ENCODE measurements at regions not wholly inside any gene's neighbourhood (a gene's known extent, or its start where the extent isn't known, plus 50 kb on each side); places are given as distances from the start of the nearest gene placed in this dataset.
A peak's percentile ranks its signal among the peaks of the same experiment; 100 is the strongest.

DNA sequence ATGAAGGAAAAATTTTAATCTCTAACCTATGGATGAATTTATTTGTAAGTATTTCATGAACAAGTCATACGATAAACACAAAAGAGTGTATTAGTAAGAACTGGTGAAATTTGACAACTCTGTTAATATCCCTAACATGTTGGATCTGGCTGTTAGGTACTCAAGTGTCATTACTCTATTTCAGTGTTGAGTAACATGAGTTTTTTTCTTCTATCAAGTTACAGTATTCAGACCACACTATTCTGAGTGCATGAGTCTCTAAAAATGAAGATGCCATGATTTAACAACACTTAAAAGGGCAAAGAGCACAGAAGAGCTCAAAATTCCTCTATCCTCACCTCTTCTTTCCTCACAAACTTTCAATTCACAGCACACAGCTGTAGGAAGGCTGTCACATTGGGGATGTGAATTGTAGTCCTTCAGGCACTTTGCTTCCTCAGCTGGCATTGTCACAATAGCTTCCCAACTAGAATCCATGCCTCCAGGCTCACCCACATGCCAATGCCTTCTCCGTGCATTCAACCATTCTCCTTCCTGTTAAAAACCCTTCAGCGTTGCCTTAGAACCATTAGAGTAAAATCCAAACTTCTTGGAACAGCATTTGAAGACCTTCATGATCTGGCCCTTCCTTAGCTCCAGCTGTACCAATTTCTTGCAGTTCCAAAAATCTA, 73.7 kb upstream of the DBX2 start:
- DNase-seq = no peak

DNA sequence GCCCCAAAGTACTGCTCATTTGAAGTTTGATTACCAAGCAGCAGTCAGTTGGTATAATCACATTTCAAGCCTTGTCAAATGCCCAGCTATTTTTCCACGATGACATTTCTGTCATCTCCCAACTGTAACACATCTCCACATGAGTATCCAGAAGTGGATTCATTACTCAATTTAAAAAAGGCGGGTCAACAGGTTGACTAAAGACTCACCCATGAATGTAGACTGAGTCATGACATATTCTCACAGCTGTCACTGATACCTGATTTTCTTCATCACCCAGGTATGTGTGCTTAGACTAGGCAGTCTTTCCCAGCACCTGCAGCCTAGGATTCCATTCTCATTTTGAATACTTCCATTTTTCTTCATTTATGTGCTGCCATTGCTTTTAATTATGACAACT, 75.1 kb upstream of the DBX2 start:
- H3K36me3 ChIP-seq = no peaks in the 10 kb centered on the region
- H3K27ac ChIP-seq = no peak overlapping the region
- no peaks in the 10 kb centered on the region for H3K4me1 ChIP-seq
- H3K27me3 ChIP-seq = no peaks in the 10 kb centered on the region
- ATAC-seq (ENCODE audit: low FRiP score in 2 of 2) = no peak
- TF ChIP-seq EP300 (IDR thresholded peaks at IDR 0.05) (no peak), POLR2AphosphoS5 (IDR thresholded peaks at IDR 0.05) (no peak), POLR2A (IDR thresholded peaks at IDR 0.05) (no peak)
- TF ChIP-seq, protein P1, sequence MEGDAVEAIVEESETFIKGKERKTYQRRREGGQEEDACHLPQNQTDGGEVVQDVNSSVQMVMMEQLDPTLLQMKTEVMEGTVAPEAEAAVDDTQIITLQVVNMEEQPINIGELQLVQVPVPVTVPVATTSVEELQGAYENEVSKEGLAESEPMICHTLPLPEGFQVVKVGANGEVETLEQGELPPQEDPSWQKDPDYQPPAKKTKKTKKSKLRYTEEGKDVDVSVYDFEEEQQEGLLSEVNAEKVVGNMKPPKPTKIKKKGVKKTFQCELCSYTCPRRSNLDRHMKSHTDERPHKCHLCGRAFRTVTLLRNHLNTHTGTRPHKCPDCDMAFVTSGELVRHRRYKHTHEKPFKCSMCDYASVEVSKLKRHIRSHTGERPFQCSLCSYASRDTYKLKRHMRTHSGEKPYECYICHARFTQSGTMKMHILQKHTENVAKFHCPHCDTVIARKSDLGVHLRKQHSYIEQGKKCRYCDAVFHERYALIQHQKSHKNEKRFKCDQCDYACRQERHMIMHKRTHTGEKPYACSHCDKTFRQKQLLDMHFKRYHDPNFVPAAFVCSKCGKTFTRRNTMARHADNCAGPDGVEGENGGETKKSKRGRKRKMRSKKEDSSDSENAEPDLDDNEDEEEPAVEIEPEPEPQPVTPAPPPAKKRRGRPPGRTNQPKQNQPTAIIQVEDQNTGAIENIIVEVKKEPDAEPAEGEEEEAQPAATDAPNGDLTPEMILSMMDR (IDR thresholded peaks at IDR 0.05) = no peak
- H3K9me3 ChIP-seq = no peaks in the 10 kb centered on the region
- WGBS, 2 donors = 82 to 88% methylated on average over 2 of the region's 2 CpGs
- H3K4me3 ChIP-seq = no peak overlapping the region
- no peak for DNase-seq

More for the DNA sequence above, 73.7 kb upstream of the DBX2 start:
- no peak overlapping the region for H3K4me3 ChIP-seq
- H3K9me3 ChIP-seq = no peaks in the 10 kb centered on the region
- no peaks in the 10 kb centered on the region for H3K4me1 ChIP-seq
- H3K27ac ChIP-seq = no peak overlapping the region
- ATAC-seq (ENCODE audit: low FRiP score in 2 of 2) = no peak
- WGBS, 2 donors = 69 to 74% methylated on average over 3 of the region's 3 CpGs
- TF ChIP-seq POLR2A (IDR thresholded peaks at IDR 0.05) = no peak
- TF ChIP-seq EP300 (IDR thresholded peaks at IDR 0.05) = no peak
- TF ChIP-seq POLR2AphosphoS5 (IDR thresholded peaks at IDR 0.05) = no peak
- TF ChIP-seq, protein P1 (IDR thresholded peaks at IDR 0.05) = no peak
- H3K27me3 ChIP-seq = no peaks in the 10 kb centered on the region
- H3K36me3 ChIP-seq = no peaks in the 10 kb centered on the region

DNA sequence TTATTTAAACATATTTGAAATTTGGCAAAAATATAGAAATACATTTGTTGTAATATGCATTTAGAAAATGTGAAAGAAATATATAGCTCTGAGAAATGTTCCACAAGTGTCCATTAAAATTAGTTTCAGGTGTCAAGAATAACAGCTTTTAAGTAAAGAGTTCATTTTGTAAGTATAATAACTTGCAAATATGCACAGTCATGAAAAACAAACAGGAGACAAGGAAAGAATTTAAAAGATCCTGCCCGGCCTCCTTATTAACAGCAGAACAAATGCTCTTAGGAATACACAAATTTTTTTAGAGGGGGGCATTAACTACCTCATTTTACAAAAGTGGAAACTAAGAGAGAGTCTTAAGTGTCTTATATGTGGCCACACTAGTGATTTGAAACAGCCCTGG, 77.7 kb upstream of the DBX2 start:
- ATAC-seq (ENCODE audit: low FRiP score in 2 of 2) (no peak), DNase-seq (no peak)
- no peaks in the 10 kb centered on the region for H3K9me3 ChIP-seq
- 65 to 66% methylated on average over 1 of the region's 1 CpG for WGBS, 2 donors
- no peak overlapping the region for H3K27ac ChIP-seq
- no peaks in the 10 kb centered on the region for H3K36me3 ChIP-seq
- TF ChIP-seq, protein P1 (IDR thresholded peaks at IDR 0.05) = no peak
- no peak for TF ChIP-seq POLR2AphosphoS5 (IDR thresholded peaks at IDR 0.05)
- no peak overlapping the region for H3K4me3 ChIP-seq
- H3K27me3 ChIP-seq = no peaks in the 10 kb centered on the region
- no peaks in the 10 kb centered on the region for H3K4me1 ChIP-seq

DNA sequence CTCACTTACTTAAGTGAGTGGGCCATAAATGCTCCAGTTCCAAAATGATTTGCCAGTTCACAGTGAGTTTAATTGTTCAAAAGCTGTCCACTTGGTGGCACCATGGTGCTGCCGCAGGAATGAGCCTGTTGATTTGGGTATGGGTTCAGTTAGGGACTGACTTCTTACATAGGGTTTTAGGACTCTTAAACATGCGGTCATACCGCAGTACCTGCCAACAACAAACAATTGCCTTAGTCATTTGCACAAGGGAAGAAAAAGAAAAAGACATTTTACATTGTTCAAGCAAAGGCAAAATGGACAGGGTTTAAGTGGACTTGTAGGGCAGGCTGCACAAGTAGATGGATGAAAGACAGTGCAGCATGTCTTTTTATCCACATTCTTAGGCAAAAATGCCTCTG, 80.0 kb upstream of the DBX2 start:
- Histone ChIP-seq H3K4me3 (no peak overlapping the region), H3K9me3 (no peaks in the 10 kb centered on the region), H3K36me3 (no peaks in the 10 kb centered on the region), H3K27ac (no peak overlapping the region), H3K4me1 (no peaks in the 10 kb centered on the region), H3K27me3 (no peaks in the 10 kb centered on the region)
- ATAC-seq (ENCODE audit: low FRiP score in 2 of 2) (peak; percentile 65 to 76), DNase-seq (peak in 1 of 2 donors; percentile 30)
- 0 to 5% methylated on average over 3 of the region's 3 CpGs for WGBS, 2 donors
- TF ChIP-seq EP300 (IDR thresholded peaks at IDR 0.05) (no peak), POLR2A (IDR thresholded peaks at IDR 0.05) (no peak)
- TF ChIP-seq, protein P1 (IDR thresholded peaks at IDR 0.05) = peak in 5 of 6 experiments; percentile 7 to 45 (median 44)

DNA sequence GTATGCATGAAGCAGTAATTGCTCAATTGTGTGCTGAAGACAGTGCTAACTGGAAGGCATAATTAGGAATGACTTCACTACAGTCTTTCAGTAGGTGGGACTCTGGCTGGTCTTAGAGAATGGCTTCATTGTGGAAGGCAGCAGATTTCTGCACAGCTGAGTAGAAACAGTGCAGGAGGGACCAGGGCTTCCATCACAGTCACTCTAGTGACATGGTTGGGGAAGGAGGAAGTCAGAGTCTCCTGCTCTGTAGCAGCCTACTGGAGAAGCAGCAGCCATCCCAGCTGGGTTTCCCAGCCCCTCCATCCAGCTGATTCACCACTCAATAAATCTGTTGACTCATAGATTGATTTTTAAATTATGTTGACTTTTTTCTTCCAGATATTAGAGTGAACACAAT, 80.6 kb upstream of the DBX2 start:
- Histone ChIP-seq H3K27ac (no peak overlapping the region), H3K4me3 (no peak overlapping the region), H3K4me1 (no peaks in the 10 kb centered on the region), H3K9me3 (no peaks in the 10 kb centered on the region), H3K36me3 (no peaks in the 10 kb centered on the region), H3K27me3 (no peaks in the 10 kb centered on the region)
- no peak for DNase-seq
- TF ChIP-seq POLR2AphosphoS5 (IDR thresholded peaks at IDR 0.05) (no peak), POLR2A (IDR thresholded peaks at IDR 0.05) (no peak), EP300 (IDR thresholded peaks at IDR 0.05) (no peak)
- TF ChIP-seq, protein P1 (IDR thresholded peaks at IDR 0.05) = no peak
- no peak for ATAC-seq (ENCODE audit: low FRiP score in 2 of 2)
